WTC11 (cell line): ENCODE measurements at regions not wholly inside any gene's neighbourhood (a gene's known extent, or its start where the extent isn't known, plus 50 kb on each side); places are given as distances from the start of the nearest gene placed in this dataset.

Experiments
- ATAC-seq: fragments of 200-7000 bp; cut with Tn5 transposase; 2 replicates; pipeline ENCODE4 v1.10.0; 2021; ENCODE audit warnings: mild to moderate bottlenecking, moderate library complexity
- CTCF ChIA-PET: fragments of 300-600 bp; sonication (Branson Sonifier 250); formaldehyde crosslinking; loops from one replicate; lab custom pipeline; 2021; ENCODE audit warnings: antibody characterized with exemption; lab: Charles Lee
- POLR2A ChIA-PET: fragments of 350-600 bp; sonication (Branson Sonifier 250); formaldehyde crosslinking; loops from one replicate; lab custom pipeline; 2021; ENCODE audit warnings: antibody characterized with exemption; lab: Charles Lee
- DNase-seq: peaks from one replicate; pipeline ENCODE4 v3.0.0; 2021; ENCODE audit warnings: low spot score
- H3K27ac Mint-ChIP-seq: 2 replicates; pipeline ENCODE4 v1.8.0; 2021; ENCODE audit warnings: mixed read lengths
- H3K27me3 Mint-ChIP-seq: 2 replicates; pipeline ENCODE4 v1.8.0; 2021; ENCODE audit warnings: low read depth, mild to moderate bottlenecking, moderate library complexity, mixed read lengths
- H3K36me3 Mint-ChIP-seq: 2 replicates; pipeline ENCODE4 v1.8.0; 2021; ENCODE audit warnings: mixed read lengths
- H3K4me1 Mint-ChIP-seq: 2 replicates; pipeline ENCODE4 v1.8.0; 2022; ENCODE audit warnings: mixed read lengths
- H3K4me3 Mint-ChIP-seq: 2 replicates; pipeline ENCODE4 v1.8.0; 2021; ENCODE audit warnings: mild to moderate bottlenecking, moderate library complexity, mixed read lengths
- H3K9me3 Mint-ChIP-seq: 2 replicates; pipeline ENCODE4 v1.8.0; 2021; ENCODE audit warnings: mixed read lengths
- ATF1 ChIP-seq: sonication (generic); formaldehyde crosslinking; IDR thresholded peaks from 2 replicates; pipeline ENCODE4 v1.8.1; 2023; ENCODE audit warnings: mild to moderate bottlenecking, moderate library complexity, missing genetic modification reagents
- ELF4 ChIP-seq: sonication (generic); formaldehyde crosslinking; IDR thresholded peaks from 2 replicates; pipeline ENCODE4 v1.8.1; 2022; ENCODE audit warnings: low read depth, mild to moderate bottlenecking, moderate library complexity, missing genetic modification reagents
- EMX1 ChIP-seq: fragments of 250-450 bp; sonication (Bioruptor Pico); IDR thresholded peaks from 2 replicates; pipeline ENCODE4 v1.8.0; 2021; ENCODE audit warnings: mild to moderate bottlenecking
- HMGXB4 ChIP-seq: sonication (generic); formaldehyde crosslinking; IDR thresholded peaks from 2 replicates; pipeline ENCODE4 v1.8.1; 2023; ENCODE audit warnings: mild to moderate bottlenecking, moderate library complexity, missing genetic modification reagents
- KAT7 ChIP-seq: sonication (generic); formaldehyde crosslinking; IDR thresholded peaks from 2 replicates; pipeline ENCODE4 v1.8.1; 2023; ENCODE audit warnings: missing genetic modification reagents, mild to moderate bottlenecking, borderline replicate concordance
- MXD4 ChIP-seq: fragments of 250-450 bp; sonication (Bioruptor Pico); IDR thresholded peaks from 2 replicates; pipeline ENCODE4 v1.8.0; 2021; ENCODE audit warnings: mild to moderate bottlenecking, moderate library complexity, borderline replicate concordance
- NFATC4 ChIP-seq: fragments of 250-450 bp; sonication (Bioruptor Pico); IDR thresholded peaks from 2 replicates; pipeline ENCODE4 v1.9.0; 2021; ENCODE audit warnings: mild to moderate bottlenecking
- NR1H2 ChIP-seq: sonication (generic); formaldehyde crosslinking; IDR thresholded peaks from 2 replicates; pipeline ENCODE4 v1.9.0; 2021; ENCODE audit warnings: mild to moderate bottlenecking, moderate library complexity, missing genetic modification reagents
- STAT6 ChIP-seq: sonication (generic); formaldehyde crosslinking; conservative IDR thresholded peaks from 2 replicates; pipeline ENCODE4 v1.8.1; 2023; ENCODE audit warnings: mild to moderate bottlenecking, low read depth, missing genetic modification reagents, moderate library complexity
- ZNF416 ChIP-seq: fragments of 250-450 bp; sonication (Bioruptor Pico); IDR thresholded peaks from 2 replicates; pipeline ENCODE4 v1.9.0; 2021; ENCODE audit warnings: mild to moderate bottlenecking, inconsistent platforms
- ZNF425 ChIP-seq: fragments of 250-450 bp; sonication (Bioruptor Pico); conservative IDR thresholded peaks from 2 replicates; pipeline ENCODE4 v1.9.0; 2021; ENCODE audit warnings: mild to moderate bottlenecking
- ZNF671 ChIP-seq: fragments of 250-450 bp; sonication (Bioruptor Pico); IDR thresholded peaks from 2 replicates; pipeline ENCODE4 v1.8.0; 2021; ENCODE audit warnings: mild to moderate bottlenecking
- ZSCAN18 ChIP-seq: fragments of 250-450 bp; sonication (Bioruptor Pico); IDR thresholded peaks from 2 replicates; pipeline ENCODE4 v2.1.2; 2022; ENCODE audit warnings: mild to moderate bottlenecking, moderate library complexity

GRCh38 chr1:224799083-224799482, 130.4 kb upstream of the DNAH14 start (continued):
- no peak for TF ChIP-seq ZSCAN18
- TF ChIP-seq HMGXB4, result no peak
- TF ChIP-seq NR1H2, result no peak
- TF ChIP-seq KAT7 (CRISPR knock-in tag), result no peak
- TF ChIP-seq ELF4 (CRISPR knock-in tag), result no peak
- no peak for TF ChIP-seq ZNF671 (CRISPR knock-in tag)
- no peak for TF ChIP-seq NFATC4

GRCh38 chr1:224800486-224801119, 128.9 kb upstream of the DNAH14 start:
- Mint-ChIP-seq H3K4me3 (peak overlapping the region; percentile 24), H3K27ac (peak overlapping the region; percentile 75)
- POLR2A ChIA-PET, result no interaction called here

More at GRCh38 chr1:224800486-224801119, 128.9 kb upstream of the DNAH14 start:
- TF ChIP-seq MXD4 (CRISPR knock-in tag) (no peak), ZNF416 (CRISPR knock-in tag) (no peak), ATF1 (CRISPR knock-in tag) (no peak), EMX1 (CRISPR knock-in tag) (no peak), ZNF425 (CRISPR knock-in tag) (no peak), STAT6 (CRISPR knock-in tag) (no peak)
- TF ChIP-seq, all 79 proteins: peak for 0
- peaks cover 5% of the 10 kb centered on the region for H3K27me3 Mint-ChIP-seq
- peaks cover 15% of the 10 kb centered on the region for H3K9me3 Mint-ChIP-seq
- H3K4me1 Mint-ChIP-seq, result peaks cover 30% of the 10 kb centered on the region
- H3K36me3 Mint-ChIP-seq, result 0 out of 2 replicates have a peak, but pooled peaks cover 8% of the 10 kb centered on the region
- CTCF ChIA-PET, result interaction anchor here (0.7 to 1.5 kb wide), 3 partner anchors 51 to 94 kb away, joined by 3 to 9 read pairs (median 6); no protein-coding TSS in a partner anchor
- ATAC-seq (peak; percentile 76), DNase-seq (peak; percentile 15)
